ENCODE measurements at regions not wholly inside any gene's neighbourhood (a gene's known extent, or its start where the extent isn't known, plus 50 kb on each side); places are given as distances from the start of the nearest gene placed in this dataset.

GRCh38 chr21:22223385-22223784, 1225.2 kb downstream of the NCAM2 start:
- ChIA-PET POLR2A (no interaction called here), CTCF (no interaction called here)
- intact Hi-C loops (cut with micrococcal nuclease; ENCODE audit: unreplicated experiment) (no loop called here), in situ Hi-C loops (cut with HindIII; ENCODE audit: low pct_unique_long_range_greater_than_20kb, low sequenced_read_pairs) (no loop called here)
- no peaks in the 10 kb centered on the region for H3K9me3 ChIP-seq (ENCODE audit: control insufficient read depth, insufficient read depth, low read depth, low read length)
- H3K27ac ChIP-seq (ENCODE audit: low read length), result no peak overlapping the region
- no peaks in the 10 kb centered on the region for H3K36me3 ChIP-seq (ENCODE audit: control insufficient read depth, insufficient read depth, low read length)
- no peak overlapping the region for H3K4me3 ChIP-seq (ENCODE audit: low read depth in 2 of 2, low read length in 2 of 2)
- H3K27me3 ChIP-seq (ENCODE audit: control insufficient read depth, insufficient read depth, low read length), result no peaks in the 10 kb centered on the region
- no peak for TF ChIP-seq SIN3A (IDR thresholded peaks at IDR 0.05; ENCODE audit: borderline replicate concordance, insufficient read depth, low read depth, low read length)
- TF ChIP-seq TCF7L2 (IDR thresholded peaks at IDR 0.05; ENCODE audit: low read depth, low read length), result no peak
- TF ChIP-seq, protein P1, sequence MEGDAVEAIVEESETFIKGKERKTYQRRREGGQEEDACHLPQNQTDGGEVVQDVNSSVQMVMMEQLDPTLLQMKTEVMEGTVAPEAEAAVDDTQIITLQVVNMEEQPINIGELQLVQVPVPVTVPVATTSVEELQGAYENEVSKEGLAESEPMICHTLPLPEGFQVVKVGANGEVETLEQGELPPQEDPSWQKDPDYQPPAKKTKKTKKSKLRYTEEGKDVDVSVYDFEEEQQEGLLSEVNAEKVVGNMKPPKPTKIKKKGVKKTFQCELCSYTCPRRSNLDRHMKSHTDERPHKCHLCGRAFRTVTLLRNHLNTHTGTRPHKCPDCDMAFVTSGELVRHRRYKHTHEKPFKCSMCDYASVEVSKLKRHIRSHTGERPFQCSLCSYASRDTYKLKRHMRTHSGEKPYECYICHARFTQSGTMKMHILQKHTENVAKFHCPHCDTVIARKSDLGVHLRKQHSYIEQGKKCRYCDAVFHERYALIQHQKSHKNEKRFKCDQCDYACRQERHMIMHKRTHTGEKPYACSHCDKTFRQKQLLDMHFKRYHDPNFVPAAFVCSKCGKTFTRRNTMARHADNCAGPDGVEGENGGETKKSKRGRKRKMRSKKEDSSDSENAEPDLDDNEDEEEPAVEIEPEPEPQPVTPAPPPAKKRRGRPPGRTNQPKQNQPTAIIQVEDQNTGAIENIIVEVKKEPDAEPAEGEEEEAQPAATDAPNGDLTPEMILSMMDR (IDR thresholded peaks at IDR 0.05), result no peak
- no peak for DNase-seq (ENCODE audit: low read depth, low spot score)
- no peak for ATAC-seq
- H3K4me1 ChIP-seq (ENCODE audit: control insufficient read depth, insufficient read depth, low read length), result no peaks in the 10 kb centered on the region
- no TSS peak for BruUV-seq (replicated peaks)

DNA sequence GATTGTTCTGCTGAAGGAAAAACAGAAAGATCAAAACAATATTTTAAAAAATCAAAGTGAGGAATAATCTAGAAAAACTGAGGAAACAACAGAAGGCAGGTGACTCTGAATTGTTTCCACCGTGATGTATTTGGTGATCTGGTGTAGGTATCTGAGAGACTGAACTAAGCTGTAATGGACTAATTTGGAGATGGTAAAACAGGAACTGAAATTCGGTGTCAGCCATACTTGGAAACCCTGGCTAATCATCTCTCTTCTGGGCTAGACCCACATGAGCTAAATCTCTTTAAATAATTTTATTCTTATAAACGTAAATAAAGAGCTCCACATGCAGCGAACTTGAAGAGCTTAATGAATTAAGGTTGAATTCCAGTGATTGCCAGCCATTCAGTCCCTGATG, 1226.1 kb downstream of the NCAM2 start:
- ATAC-seq (no peak), DNase-seq (ENCODE audit: low read depth, low spot score) (no peak)
- TF ChIP-seq, protein P1 (IDR thresholded peaks at IDR 0.05), result no peak
- TF ChIP-seq POLR2AphosphoS5 (IDR thresholded peaks at IDR 0.05; ENCODE audit: low read depth, low read length), result no peak
- TF ChIP-seq, protein P2, sequence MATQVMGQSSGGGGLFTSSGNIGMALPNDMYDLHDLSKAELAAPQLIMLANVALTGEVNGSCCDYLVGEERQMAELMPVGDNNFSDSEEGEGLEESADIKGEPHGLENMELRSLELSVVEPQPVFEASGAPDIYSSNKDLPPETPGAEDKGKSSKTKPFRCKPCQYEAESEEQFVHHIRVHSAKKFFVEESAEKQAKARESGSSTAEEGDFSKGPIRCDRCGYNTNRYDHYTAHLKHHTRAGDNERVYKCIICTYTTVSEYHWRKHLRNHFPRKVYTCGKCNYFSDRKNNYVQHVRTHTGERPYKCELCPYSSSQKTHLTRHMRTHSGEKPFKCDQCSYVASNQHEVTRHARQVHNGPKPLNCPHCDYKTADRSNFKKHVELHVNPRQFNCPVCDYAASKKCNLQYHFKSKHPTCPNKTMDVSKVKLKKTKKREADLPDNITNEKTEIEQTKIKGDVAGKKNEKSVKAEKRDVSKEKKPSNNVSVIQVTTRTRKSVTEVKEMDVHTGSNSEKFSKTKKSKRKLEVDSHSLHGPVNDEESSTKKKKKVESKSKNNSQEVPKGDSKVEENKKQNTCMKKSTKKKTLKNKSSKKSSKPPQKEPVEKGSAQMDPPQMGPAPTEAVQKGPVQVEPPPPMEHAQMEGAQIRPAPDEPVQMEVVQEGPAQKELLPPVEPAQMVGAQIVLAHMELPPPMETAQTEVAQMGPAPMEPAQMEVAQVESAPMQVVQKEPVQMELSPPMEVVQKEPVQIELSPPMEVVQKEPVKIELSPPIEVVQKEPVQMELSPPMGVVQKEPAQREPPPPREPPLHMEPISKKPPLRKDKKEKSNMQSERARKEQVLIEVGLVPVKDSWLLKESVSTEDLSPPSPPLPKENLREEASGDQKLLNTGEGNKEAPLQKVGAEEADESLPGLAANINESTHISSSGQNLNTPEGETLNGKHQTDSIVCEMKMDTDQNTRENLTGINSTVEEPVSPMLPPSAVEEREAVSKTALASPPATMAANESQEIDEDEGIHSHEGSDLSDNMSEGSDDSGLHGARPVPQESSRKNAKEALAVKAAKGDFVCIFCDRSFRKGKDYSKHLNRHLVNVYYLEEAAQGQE (IDR thresholded peaks at IDR 0.05; ENCODE audit: insufficient read depth in 1 of 2, low read depth in 2 of 2, low read length in 1 of 2), result no peak
- TF ChIP-seq TCF7L2 (IDR thresholded peaks at IDR 0.05; ENCODE audit: low read depth, low read length), result no peak
- TF ChIP-seq SIN3A (IDR thresholded peaks at IDR 0.05; ENCODE audit: borderline replicate concordance, insufficient read depth, low read depth, low read length), result no peak
- CTCF ChIA-PET, result no interaction called here
- no peaks in the 10 kb centered on the region for H3K27me3 ChIP-seq (ENCODE audit: control insufficient read depth, insufficient read depth, low read length)
- in situ Hi-C loops (cut with HindIII; ENCODE audit: low pct_unique_long_range_greater_than_20kb, low sequenced_read_pairs), result no loop called here
- no peaks in the 10 kb centered on the region for H3K4me1 ChIP-seq (ENCODE audit: control insufficient read depth, insufficient read depth, low read length)
- no TSS peak for BruUV-seq (replicated peaks)
- H3K9me3 ChIP-seq (ENCODE audit: control insufficient read depth, insufficient read depth, low read depth, low read length), result no peaks in the 10 kb centered on the region
- intact Hi-C loops (cut with micrococcal nuclease; ENCODE audit: unreplicated experiment), result no loop called here
- no peak overlapping the region for H3K27ac ChIP-seq (ENCODE audit: low read length)
- H3K36me3 ChIP-seq (ENCODE audit: control insufficient read depth, insufficient read depth, low read length), result no peaks in the 10 kb centered on the region
- POLR2A ChIA-PET, result no interaction called here
- no peak overlapping the region for H3K4me3 ChIP-seq (ENCODE audit: low read depth in 2 of 2, low read length in 2 of 2)

GRCh38 chr21:22225299-22225698, 1227.1 kb downstream of the NCAM2 start:
- ChIA-PET CTCF (no interaction called here), POLR2A (no interaction called here)
- H3K9me3 ChIP-seq (ENCODE audit: control insufficient read depth, insufficient read depth, low read depth, low read length), result no peaks in the 10 kb centered on the region
- intact Hi-C loops (cut with micrococcal nuclease; ENCODE audit: unreplicated experiment), result no loop called here
- H3K4me1 ChIP-seq (ENCODE audit: control insufficient read depth, insufficient read depth, low read length), result no peaks in the 10 kb centered on the region
- H3K27me3 ChIP-seq (ENCODE audit: control insufficient read depth, insufficient read depth, low read length), result no peaks in the 10 kb centered on the region
- no peak overlapping the region for H3K27ac ChIP-seq (ENCODE audit: low read length)
- no peak for TF ChIP-seq TCF7L2 (IDR thresholded peaks at IDR 0.05; ENCODE audit: low read depth, low read length)
- BruUV-seq (replicated peaks), result no TSS peak
- DNase-seq (ENCODE audit: low read depth, low spot score), result no peak
- in situ Hi-C loops (cut with HindIII; ENCODE audit: low pct_unique_long_range_greater_than_20kb, low sequenced_read_pairs), result no loop called here
- no peak overlapping the region for H3K4me3 ChIP-seq (ENCODE audit: low read depth in 2 of 2, low read length in 2 of 2)
- no peaks in the 10 kb centered on the region for H3K36me3 ChIP-seq (ENCODE audit: control insufficient read depth, insufficient read depth, low read length)
- no peak for ATAC-seq

Data from Panc1 (cell line).